B cell (primary cell): ENCODE measurements at regions not wholly inside any gene's neighbourhood (a gene's known extent, or its start where the extent isn't known, plus 50 kb on each side); places are given as distances from the start of the nearest gene placed in this dataset.

Source experiments
- CTCF ChIP-seq: fragments of 200-600 bp; IDR thresholded peaks from one replicate; pipeline ENCODE4 v1.8.0; 2022; ENCODE audit warnings: antibody characterized with exemption, mild to moderate bottlenecking
- EZH2 ChIP-seq: IDR thresholded peaks from 2 replicates; pipeline ENCODE4 v1.6.1; 2012; ENCODE audit warnings: borderline replicate concordance, low read depth, mild to moderate bottlenecking, moderate library complexity, low read length; ENCODE audit not compliant: insufficient read depth, poor library complexity, severe bottlenecking

- TF ChIP-seq CTCF (no peak), EZH2 (no peak)
These were observed 142.3 kb upstream of the HAAO start for GRCh38 chr2:42934580-42935186.
